T-helper 2 cell treated with Interferon-gamma antibody and Interleukin-4, amounts not matched to agents 5 μg/mL and 100 μg/mL, for 36 hours (primary cell): ENCODE measurements at regions not wholly inside any gene's neighbourhood (a gene's known extent, or its start where the extent isn't known, plus 50 kb on each side); places are given as distances from the start of the nearest gene placed in this dataset.

Experiments
- DNase-seq: peaks from one replicate; pipeline ENCODE4 v3.0.0; 2021; ENCODE audit warnings: low spot score
- H3K27ac Mint-ChIP-seq: one replicate; pipeline ENCODE4 v1.8.0; 2021; ENCODE audit warnings: mild to moderate bottlenecking, mixed read lengths
- H3K27me3 Mint-ChIP-seq: one replicate; pipeline ENCODE4 v1.8.0; 2021; ENCODE audit warnings: low read depth, mixed read lengths
- H3K36me3 Mint-ChIP-seq: one replicate; pipeline ENCODE4 v1.8.0; 2021; ENCODE audit warnings: low read depth, mixed read lengths
- H3K4me1 Mint-ChIP-seq: one replicate; pipeline ENCODE4 v1.8.0; 2021; ENCODE audit warnings: low read depth, mixed read lengths
- H3K4me3 Mint-ChIP-seq: one replicate; pipeline ENCODE4 v1.8.0; 2022; ENCODE audit warnings: mild to moderate bottlenecking, moderate library complexity, mixed read lengths
- H3K9me3 Mint-ChIP-seq: one replicate; pipeline ENCODE4 v1.8.0; 2021; ENCODE audit warnings: mixed read lengths

- H3K9me3 Mint-ChIP-seq = no peaks in the 10 kb centered on the region
- no peaks in the 10 kb centered on the region for H3K4me1 Mint-ChIP-seq
- no peaks in the 10 kb centered on the region for H3K27me3 Mint-ChIP-seq
- no peak overlapping the region for H3K4me3 Mint-ChIP-seq
- no peak for DNase-seq
- no peak overlapping the region for H3K27ac Mint-ChIP-seq
- no peaks in the 10 kb centered on the region for H3K36me3 Mint-ChIP-seq
These were observed 505.5 kb upstream of the FAM98A start for GRCh38 chr2:34104601-34105000.

- Mint-ChIP-seq H3K9me3 (no peaks in the 10 kb centered on the region), H3K36me3 (no peaks in the 10 kb centered on the region), H3K4me1 (no peaks in the 10 kb centered on the region), H3K27ac (no peak overlapping the region), H3K4me3 (no peak overlapping the region), H3K27me3 (no peaks in the 10 kb centered on the region)
- no peak for DNase-seq
These were observed 504.3 kb upstream of the FAM98A start for GRCh38 chr2:34103437-34103836.

DNA sequence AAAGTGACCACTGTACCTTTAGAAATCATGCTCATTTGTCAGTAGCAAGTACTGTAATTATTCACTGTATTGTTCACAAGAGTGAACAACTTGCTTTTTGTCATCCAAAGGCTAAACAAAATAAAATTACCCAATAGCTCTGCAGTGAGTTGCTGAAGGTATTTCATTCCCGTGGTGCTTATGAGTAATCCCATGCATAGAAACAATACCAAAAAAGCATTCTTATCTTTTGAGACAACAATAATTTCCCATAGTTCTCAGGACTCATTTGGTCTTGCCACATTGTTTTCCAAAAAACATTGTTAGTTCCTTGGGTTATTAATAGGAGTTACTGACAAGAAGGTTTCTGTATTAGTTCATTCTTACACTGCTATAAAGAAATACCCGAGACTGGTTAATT, 503.2 kb upstream of the FAM98A start:
- Mint-ChIP-seq H3K9me3 (no peaks in the 10 kb centered on the region), H3K36me3 (no peaks in the 10 kb centered on the region), H3K4me1 (no peaks in the 10 kb centered on the region), H3K4me3 (no peak overlapping the region), H3K27me3 (no peaks in the 10 kb centered on the region), H3K27ac (no peak overlapping the region)
- no peak for DNase-seq

DNA sequence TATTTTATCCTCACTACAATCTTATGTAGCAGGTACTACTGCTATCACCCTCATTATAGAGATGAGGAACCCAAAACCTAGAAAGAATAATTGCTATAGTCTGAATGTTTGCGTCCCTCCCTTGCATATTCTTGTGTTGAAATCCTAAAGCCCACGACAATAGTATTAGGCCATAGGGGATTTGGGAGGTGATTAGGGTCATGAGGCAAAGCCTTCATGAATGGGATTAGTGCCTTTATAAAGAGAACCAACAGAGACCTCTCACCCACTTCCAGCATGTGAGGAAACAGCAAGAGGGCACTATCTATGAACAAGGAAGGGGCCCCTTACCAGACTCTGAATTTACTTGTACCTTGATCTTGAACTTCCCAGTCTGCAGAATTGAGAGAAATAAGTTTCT, 500.3 kb upstream of the FAM98A start:
- Mint-ChIP-seq H3K27me3 (no peaks in the 10 kb centered on the region), H3K27ac (no peak overlapping the region), H3K4me3 (no peak overlapping the region), H3K9me3 (no peaks in the 10 kb centered on the region), H3K36me3 (no peaks in the 10 kb centered on the region), H3K4me1 (no peaks in the 10 kb centered on the region)
- DNase-seq = no peak

GRCh38 chr2:34098256-34098655, 499.2 kb upstream of the FAM98A start:
- no peak for DNase-seq
- H3K27me3 Mint-ChIP-seq = no peaks in the 10 kb centered on the region
- H3K4me3 Mint-ChIP-seq = no peak overlapping the region
- no peaks in the 10 kb centered on the region for H3K36me3 Mint-ChIP-seq
- no peak overlapping the region for H3K27ac Mint-ChIP-seq
- H3K9me3 Mint-ChIP-seq = no peaks in the 10 kb centered on the region
- H3K4me1 Mint-ChIP-seq = no peaks in the 10 kb centered on the region

- Mint-ChIP-seq H3K4me1 (no peaks in the 10 kb centered on the region), H3K9me3 (no peaks in the 10 kb centered on the region), H3K27me3 (no peaks in the 10 kb centered on the region), H3K36me3 (no peaks in the 10 kb centered on the region), H3K4me3 (no peak overlapping the region), H3K27ac (no peak overlapping the region)
- DNase-seq = peak; percentile 4
These were observed 497.6 kb upstream of the FAM98A start for GRCh38 chr2:34096562-34097171.

- H3K9me3 Mint-ChIP-seq = no peaks in the 10 kb centered on the region
- no peak overlapping the region for H3K27ac Mint-ChIP-seq
- H3K27me3 Mint-ChIP-seq = no peaks in the 10 kb centered on the region
- no peaks in the 10 kb centered on the region for H3K4me1 Mint-ChIP-seq
- DNase-seq = no peak
- no peak overlapping the region for H3K4me3 Mint-ChIP-seq
- H3K36me3 Mint-ChIP-seq = no peaks in the 10 kb centered on the region
These were observed 494.7 kb upstream of the FAM98A start for GRCh38 chr2:34093790-34094189.

- no peaks in the 10 kb centered on the region for H3K9me3 Mint-ChIP-seq
- H3K36me3 Mint-ChIP-seq = no peaks in the 10 kb centered on the region
- no peaks in the 10 kb centered on the region for H3K27me3 Mint-ChIP-seq
- H3K4me3 Mint-ChIP-seq = no peak overlapping the region
- H3K27ac Mint-ChIP-seq = no peak overlapping the region
- no peaks in the 10 kb centered on the region for H3K4me1 Mint-ChIP-seq
- no peak for DNase-seq
These were observed 471.1 kb upstream of the FAM98A start for GRCh38 chr2:34070196-34070595.

DNA sequence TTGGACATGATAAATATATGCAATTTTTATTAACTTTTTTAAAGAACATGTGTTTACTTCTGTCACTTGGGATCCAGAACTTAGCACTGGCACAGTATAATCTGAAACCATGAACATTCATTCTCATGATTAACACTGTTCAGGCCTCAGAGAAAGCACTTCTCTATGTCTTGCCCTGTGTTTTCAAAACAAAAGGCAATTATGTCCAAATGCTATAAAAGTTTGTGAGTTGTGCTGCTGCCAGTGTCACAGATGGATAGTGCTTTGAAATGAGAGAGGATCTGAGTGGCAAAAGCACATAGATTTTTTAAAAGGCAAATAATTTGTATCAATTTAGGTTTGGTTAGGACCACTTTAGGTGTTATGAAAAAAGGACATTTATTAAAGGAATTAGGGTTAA, 470.5 kb upstream of the FAM98A start:
- Mint-ChIP-seq H3K27me3 (no peaks in the 10 kb centered on the region), H3K4me1 (no peaks in the 10 kb centered on the region), H3K4me3 (no peak overlapping the region), H3K27ac (no peak overlapping the region), H3K9me3 (no peaks in the 10 kb centered on the region), H3K36me3 (no peaks in the 10 kb centered on the region)
- DNase-seq = no peak

- H3K4me3 Mint-ChIP-seq = no peak overlapping the region
These were observed 451.3 kb upstream of the FAM98A start for GRCh38 chr2:34050413-34050812.

GRCh38 chr2:34045101-34045655, 446.1 kb upstream of the FAM98A start:
- Mint-ChIP-seq H3K4me1 (no peaks in the 10 kb centered on the region), H3K9me3 (peaks cover 4% of the 10 kb centered on the region), H3K4me3 (no peak overlapping the region), H3K27ac (no peak overlapping the region), H3K27me3 (no peaks in the 10 kb centered on the region), H3K36me3 (no peaks in the 10 kb centered on the region)
- DNase-seq = no peak

More at GRCh38 chr2:34050413-34050812, 451.3 kb upstream of the FAM98A start:
- Mint-ChIP-seq H3K9me3 (no peaks in the 10 kb centered on the region), H3K27ac (no peak overlapping the region), H3K27me3 (no peaks in the 10 kb centered on the region), H3K36me3 (no peaks in the 10 kb centered on the region), H3K4me1 (no peaks in the 10 kb centered on the region)
- no peak for DNase-seq

DNA sequence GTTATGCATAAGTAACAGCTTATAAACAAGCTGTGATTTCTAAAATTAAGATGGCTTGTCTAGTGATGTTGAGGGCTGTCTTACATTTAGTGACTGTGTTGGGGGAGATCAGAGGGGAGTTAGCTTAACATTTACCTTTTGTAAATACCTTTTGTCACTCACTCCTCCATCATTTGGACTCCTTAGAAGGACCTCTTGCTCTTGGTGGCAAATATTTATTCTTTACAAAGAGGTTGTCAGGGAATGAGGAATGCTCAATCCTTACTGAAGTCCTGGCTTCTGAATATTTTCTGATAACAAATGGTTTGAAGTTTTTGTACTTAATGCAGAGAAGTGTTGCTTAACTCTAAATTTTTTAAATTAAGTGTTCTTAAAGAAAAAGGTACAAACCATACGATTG, 438.8 kb upstream of the FAM98A start:
- Mint-ChIP-seq H3K36me3 (no peaks in the 10 kb centered on the region), H3K27ac (no peak overlapping the region), H3K4me1 (no peaks in the 10 kb centered on the region), H3K9me3 (no peaks in the 10 kb centered on the region), H3K4me3 (no peak overlapping the region), H3K27me3 (no peaks in the 10 kb centered on the region)
- no peak for DNase-seq

DNA sequence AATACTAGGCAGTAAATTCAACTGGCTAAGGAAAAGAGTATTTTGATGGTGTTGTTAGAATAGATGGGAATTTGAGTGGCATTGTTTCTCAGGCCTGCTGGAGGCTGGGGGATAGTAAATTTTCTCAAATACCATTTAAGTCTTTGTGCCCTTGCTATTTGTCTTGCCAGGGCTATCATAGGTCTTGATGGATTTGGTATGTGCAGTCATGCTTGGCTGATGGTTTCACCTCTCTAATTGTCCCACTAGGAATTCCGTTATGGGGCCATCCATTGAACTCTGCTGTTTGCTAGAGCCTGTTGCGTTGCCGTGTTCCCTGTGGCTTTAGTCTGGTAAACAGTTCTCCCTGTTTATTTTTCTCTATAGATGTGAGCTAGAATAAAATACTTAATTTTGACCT, 438.1 kb upstream of the FAM98A start:
- DNase-seq = no peak
- H3K27me3 Mint-ChIP-seq = no peaks in the 10 kb centered on the region
- no peaks in the 10 kb centered on the region for H3K36me3 Mint-ChIP-seq
- no peak overlapping the region for H3K4me3 Mint-ChIP-seq
- no peaks in the 10 kb centered on the region for H3K9me3 Mint-ChIP-seq
- H3K27ac Mint-ChIP-seq = no peak overlapping the region
- H3K4me1 Mint-ChIP-seq = no peaks in the 10 kb centered on the region

DNA sequence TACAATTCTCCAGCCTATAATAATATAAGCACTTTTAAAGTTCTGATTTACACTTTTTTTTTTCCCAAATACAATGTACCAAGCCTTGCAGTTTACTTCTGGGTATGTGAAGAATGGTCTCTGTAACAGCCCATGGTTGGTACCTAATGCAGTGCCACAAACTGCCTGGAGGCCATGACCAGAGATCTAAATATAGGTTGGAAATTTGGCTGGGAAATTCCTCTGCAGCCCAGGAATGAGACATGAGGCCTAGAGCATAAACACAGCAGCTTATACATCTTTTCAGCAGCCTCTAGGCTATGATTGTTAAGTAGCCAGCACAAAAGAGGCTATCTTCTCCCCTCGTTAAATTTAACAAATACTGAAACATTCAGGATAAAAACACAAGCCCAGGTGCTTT, 432.0 kb upstream of the FAM98A start:
- Mint-ChIP-seq H3K4me1 (no peaks in the 10 kb centered on the region), H3K4me3 (no peak overlapping the region), H3K9me3 (no peaks in the 10 kb centered on the region)

DNA sequence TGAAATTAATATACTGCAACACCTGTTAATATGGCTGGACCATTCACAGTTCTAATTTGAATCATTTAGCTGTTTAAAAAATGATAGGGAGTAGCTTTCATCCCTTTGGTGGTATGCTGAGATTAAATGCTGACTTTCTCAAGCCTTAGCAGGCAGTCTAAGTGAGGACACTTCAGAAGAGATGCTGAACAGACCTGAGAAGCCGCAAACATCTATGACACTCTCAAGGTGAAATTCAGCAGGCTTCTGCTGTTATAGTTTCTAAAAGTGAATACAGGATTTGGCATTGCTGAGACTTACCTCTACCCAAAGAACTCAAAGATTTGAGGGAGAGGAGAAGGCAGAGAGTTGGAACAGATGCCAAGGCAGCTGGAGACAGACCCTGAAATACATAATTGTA, 431.2 kb upstream of the FAM98A start:
- H3K9me3 Mint-ChIP-seq = no peaks in the 10 kb centered on the region
- no peak for DNase-seq
- H3K36me3 Mint-ChIP-seq = no peaks in the 10 kb centered on the region
- no peak overlapping the region for H3K4me3 Mint-ChIP-seq
- no peak overlapping the region for H3K27ac Mint-ChIP-seq
- no peaks in the 10 kb centered on the region for H3K27me3 Mint-ChIP-seq
- H3K4me1 Mint-ChIP-seq = no peaks in the 10 kb centered on the region

More for the DNA sequence above, 432.0 kb upstream of the FAM98A start:
- Mint-ChIP-seq H3K27ac (no peak overlapping the region), H3K27me3 (no peaks in the 10 kb centered on the region), H3K36me3 (no peaks in the 10 kb centered on the region)
- no peak for DNase-seq
